ENCODE measurements at regions not wholly inside any gene's neighbourhood (a gene's known extent, or its start where the extent isn't known, plus 50 kb on each side); places are given as distances from the start of the nearest gene placed in this dataset.

DNA sequence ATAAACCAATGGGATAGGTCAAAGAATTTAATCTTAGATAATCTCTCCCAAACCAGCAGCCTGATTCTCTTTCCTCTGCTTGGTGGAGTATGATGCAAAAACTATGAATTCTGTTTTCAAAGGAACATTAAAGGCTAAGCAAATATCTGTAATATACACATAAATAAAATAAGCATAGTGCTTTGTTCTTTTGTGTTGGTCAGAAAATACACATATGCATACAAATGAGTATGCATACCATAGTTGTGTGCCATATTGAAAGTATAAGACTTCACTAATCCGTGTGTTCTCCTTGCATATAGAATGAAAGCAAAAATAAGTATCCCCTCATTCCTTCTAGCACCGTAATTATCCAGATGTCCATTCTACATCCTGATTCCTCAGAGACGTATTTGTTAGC is 1949.7 kb upstream of the CELF4 start:
- TF ChIP-seq CTCF (IDR thresholded peaks at IDR 0.05) = no peak
- no peak for TF ChIP-seq POLR2A (IDR thresholded peaks at IDR 0.05)
